DOHH2 (cell line): ENCODE measurements at regions not wholly inside any gene's neighbourhood (a gene's known extent, or its start where the extent isn't known, plus 50 kb on each side); places are given as distances from the start of the nearest gene placed in this dataset.

Experiments used
- H3F3A ChIP-seq: fragments of 200-600 bp; sonication (generic), shearing (Covaris generic); 2 replicates; pipeline ENCODE4 v1.6.0; 2016; ENCODE audit warnings: antibody characterized with exemption, mild to moderate bottlenecking; ENCODE audit not compliant: control insufficient read depth, insufficient read depth
- H3K27ac ChIP-seq: fragments of 200-600 bp; sonication (generic); 2 replicates; pipeline ENCODE4 v1.5.1; 2014; ENCODE audit warnings: low read depth, mild to moderate bottlenecking, low read length, moderate library complexity
- H3K27me3 ChIP-seq: fragments of 200-600 bp; sonication (generic); 2 replicates; pipeline ENCODE4 v1.6.1; 2014; ENCODE audit warnings: mild to moderate bottlenecking, low read length, mixed read lengths; ENCODE audit not compliant: control insufficient read depth
- H3K36me3 ChIP-seq: fragments of 200-600 bp; sonication (generic); 2 replicates; pipeline ENCODE4 v1.6.1; 2014; ENCODE audit warnings: mild to moderate bottlenecking, low read length, moderate library complexity, mixed read lengths; ENCODE audit not compliant: control insufficient read depth
- H3K4me1 ChIP-seq: fragments of 200-600 bp; sonication (generic); 2 replicates; pipeline ENCODE4 v1.6.1; 2014; ENCODE audit warnings: mild to moderate bottlenecking, low read length, mixed read lengths; ENCODE audit not compliant: control insufficient read depth
- H3K4me2 ChIP-seq: fragments of 200-600 bp; sonication (generic); 2 replicates; pipeline ENCODE4 v1.6.0; 2014; ENCODE audit warnings: mild to moderate bottlenecking, low read length, moderate library complexity
- H3K4me3 ChIP-seq: fragments of 200-600 bp; sonication (generic); 2 replicates; pipeline ENCODE4 v1.5.1; 2014; ENCODE audit warnings: mild to moderate bottlenecking, low read length, mixed read lengths
- H3K79me2 ChIP-seq: fragments of 200-600 bp; sonication (generic); 2 replicates; pipeline ENCODE4 v1.6.1; 2014; ENCODE audit warnings: mild to moderate bottlenecking, low read length, mixed read lengths; ENCODE audit not compliant: control insufficient read depth
- H3K9me2 ChIP-seq: fragments of 200-600 bp; sonication (generic); replicated peaks from 2 replicates; pipeline ENCODE4 v1.6.1; 2014; ENCODE audit warnings: mild to moderate bottlenecking, low read length, mixed read lengths; ENCODE audit not compliant: control insufficient read depth
- H3K9me3 ChIP-seq: fragments of 200-600 bp; sonication (generic); 2 replicates; pipeline ENCODE4 v1.6.1; 2014; ENCODE audit warnings: antibody characterized with exemption, low read length, mixed read lengths; ENCODE audit not compliant: control insufficient read depth, insufficient read depth
- H4K20me1 ChIP-seq: fragments of 200-600 bp; sonication (generic); 2 replicates; pipeline ENCODE4 v1.6.0; 2014; ENCODE audit warnings: low read depth, mild to moderate bottlenecking, antibody characterized with exemption, low read length, moderate library complexity; ENCODE audit not compliant: control insufficient read depth, insufficient read depth
- EZH2phosphoT487 ChIP-seq: fragments of 200-600 bp; sonication (generic); IDR thresholded peaks from 2 replicates; pipeline ENCODE4 v1.6.1; 2017; ENCODE audit warnings: borderline replicate concordance, mild to moderate bottlenecking, antibody characterized with exemption, low read length, moderate library complexity, mixed read lengths
- TF ChIP-seq, protein P1 (sequence below): fragments of 200-600 bp; sonication (generic); IDR thresholded peaks from one replicate; pipeline ENCODE4 v1.5.1; 2014; ENCODE audit warnings: antibody characterized with exemption, mild to moderate bottlenecking, low read depth, low read length; ENCODE audit not compliant: poor library complexity, severe bottlenecking

DNA sequence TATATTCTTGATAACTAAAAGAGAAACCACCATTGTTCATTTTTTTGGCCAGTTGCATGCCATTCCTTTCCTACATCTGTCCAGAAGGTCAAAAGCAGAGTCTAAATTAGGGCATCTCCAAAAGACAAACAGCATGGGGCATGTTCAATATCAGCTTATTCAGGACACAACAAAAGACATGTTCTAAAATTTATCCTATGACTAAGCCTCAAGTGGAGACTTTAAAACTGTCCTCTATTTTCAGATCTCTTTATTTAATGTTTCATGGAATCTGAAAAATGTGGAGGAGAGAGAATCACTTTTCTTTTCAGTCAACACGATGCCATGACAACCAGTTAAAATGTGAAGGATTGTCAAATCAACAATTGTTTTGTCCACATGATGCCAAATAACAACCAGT is 303.4 kb upstream of the PRMT6 start:
- H3K79me2 ChIP-seq = no peaks in the 10 kb centered on the region
- H3K9me3 ChIP-seq = no peaks in the 10 kb centered on the region
- H3K9me2 ChIP-seq = no peaks in the 10 kb centered on the region
- H3K4me2 ChIP-seq = no peak overlapping the region
- 0 out of 2 replicates have a peak, but pooled peaks cover 3% of the 10 kb centered on the region for H3K27me3 ChIP-seq
- H3F3A ChIP-seq = no peaks in the 10 kb centered on the region
- no peaks in the 10 kb centered on the region for H3K36me3 ChIP-seq
- no peak overlapping the region for H3K27ac ChIP-seq
- no peaks in the 10 kb centered on the region for H4K20me1 ChIP-seq
- no peaks in the 10 kb centered on the region for H3K4me1 ChIP-seq
- TF ChIP-seq EZH2phosphoT487 = no peak
- no peak overlapping the region for H3K4me3 ChIP-seq

- H3K79me2 ChIP-seq = no peaks in the 10 kb centered on the region
- no peaks in the 10 kb centered on the region for H3K4me1 ChIP-seq
- no peak overlapping the region for H3K27ac ChIP-seq
- no peaks in the 10 kb centered on the region for H3F3A ChIP-seq
- H4K20me1 ChIP-seq = no peaks in the 10 kb centered on the region
- H3K36me3 ChIP-seq = no peaks in the 10 kb centered on the region
- 0 out of 2 replicates have a peak, but pooled peaks cover 3% of the 10 kb centered on the region for H3K27me3 ChIP-seq
- H3K9me2 ChIP-seq = no peaks in the 10 kb centered on the region
- no peak overlapping the region for H3K4me3 ChIP-seq
- TF ChIP-seq, protein P1, sequence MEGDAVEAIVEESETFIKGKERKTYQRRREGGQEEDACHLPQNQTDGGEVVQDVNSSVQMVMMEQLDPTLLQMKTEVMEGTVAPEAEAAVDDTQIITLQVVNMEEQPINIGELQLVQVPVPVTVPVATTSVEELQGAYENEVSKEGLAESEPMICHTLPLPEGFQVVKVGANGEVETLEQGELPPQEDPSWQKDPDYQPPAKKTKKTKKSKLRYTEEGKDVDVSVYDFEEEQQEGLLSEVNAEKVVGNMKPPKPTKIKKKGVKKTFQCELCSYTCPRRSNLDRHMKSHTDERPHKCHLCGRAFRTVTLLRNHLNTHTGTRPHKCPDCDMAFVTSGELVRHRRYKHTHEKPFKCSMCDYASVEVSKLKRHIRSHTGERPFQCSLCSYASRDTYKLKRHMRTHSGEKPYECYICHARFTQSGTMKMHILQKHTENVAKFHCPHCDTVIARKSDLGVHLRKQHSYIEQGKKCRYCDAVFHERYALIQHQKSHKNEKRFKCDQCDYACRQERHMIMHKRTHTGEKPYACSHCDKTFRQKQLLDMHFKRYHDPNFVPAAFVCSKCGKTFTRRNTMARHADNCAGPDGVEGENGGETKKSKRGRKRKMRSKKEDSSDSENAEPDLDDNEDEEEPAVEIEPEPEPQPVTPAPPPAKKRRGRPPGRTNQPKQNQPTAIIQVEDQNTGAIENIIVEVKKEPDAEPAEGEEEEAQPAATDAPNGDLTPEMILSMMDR = no peak
- TF ChIP-seq EZH2phosphoT487 = no peak
- no peak overlapping the region for H3K4me2 ChIP-seq
- no peaks in the 10 kb centered on the region for H3K9me3 ChIP-seq
Measured at GRCh38 chr1:106754957-106755356, 301.5 kb upstream of the PRMT6 start.

GRCh38 chr1:106755682-106756406 is 300.6 kb upstream of the PRMT6 start:
- Histone ChIP-seq H3K4me2 (no peak overlapping the region), H3K9me3 (no peaks in the 10 kb centered on the region), H3K4me3 (no peak overlapping the region), H3K27ac (no peak overlapping the region), H3K36me3 (no peaks in the 10 kb centered on the region), H3F3A (no peaks in the 10 kb centered on the region), H3K79me2 (no peaks in the 10 kb centered on the region), H3K4me1 (no peaks in the 10 kb centered on the region), H4K20me1 (no peaks in the 10 kb centered on the region), H3K27me3 (0 out of 2 replicates have a peak, but pooled peaks cover 3% of the 10 kb centered on the region), H3K9me2 (no peaks in the 10 kb centered on the region)
- no peak for TF ChIP-seq EZH2phosphoT487
- TF ChIP-seq, protein P1 = no peak

- H3F3A ChIP-seq = no peaks in the 10 kb centered on the region
- TF ChIP-seq EZH2phosphoT487 = no peak
- TF ChIP-seq, protein P1 = no peak
Measured at GRCh38 chr1:106756752-106757151, 299.7 kb upstream of the PRMT6 start.

More at GRCh38 chr1:106756752-106757151, 299.7 kb upstream of the PRMT6 start:
- Histone ChIP-seq H3K4me1 (no peaks in the 10 kb centered on the region), H3K27me3 (0 out of 2 replicates have a peak, but pooled peaks cover 3% of the 10 kb centered on the region), H4K20me1 (no peaks in the 10 kb centered on the region), H3K79me2 (no peaks in the 10 kb centered on the region), H3K4me2 (no peak overlapping the region), H3K4me3 (no peak overlapping the region), H3K27ac (no peak overlapping the region), H3K9me3 (no peaks in the 10 kb centered on the region), H3K9me2 (no peaks in the 10 kb centered on the region), H3K36me3 (no peaks in the 10 kb centered on the region)
